ENCODE measurements at regions not wholly inside any gene's neighbourhood (a gene's known extent, or its start where the extent isn't known, plus 50 kb on each side); places are given as distances from the start of the nearest gene placed in this dataset.

DNA sequence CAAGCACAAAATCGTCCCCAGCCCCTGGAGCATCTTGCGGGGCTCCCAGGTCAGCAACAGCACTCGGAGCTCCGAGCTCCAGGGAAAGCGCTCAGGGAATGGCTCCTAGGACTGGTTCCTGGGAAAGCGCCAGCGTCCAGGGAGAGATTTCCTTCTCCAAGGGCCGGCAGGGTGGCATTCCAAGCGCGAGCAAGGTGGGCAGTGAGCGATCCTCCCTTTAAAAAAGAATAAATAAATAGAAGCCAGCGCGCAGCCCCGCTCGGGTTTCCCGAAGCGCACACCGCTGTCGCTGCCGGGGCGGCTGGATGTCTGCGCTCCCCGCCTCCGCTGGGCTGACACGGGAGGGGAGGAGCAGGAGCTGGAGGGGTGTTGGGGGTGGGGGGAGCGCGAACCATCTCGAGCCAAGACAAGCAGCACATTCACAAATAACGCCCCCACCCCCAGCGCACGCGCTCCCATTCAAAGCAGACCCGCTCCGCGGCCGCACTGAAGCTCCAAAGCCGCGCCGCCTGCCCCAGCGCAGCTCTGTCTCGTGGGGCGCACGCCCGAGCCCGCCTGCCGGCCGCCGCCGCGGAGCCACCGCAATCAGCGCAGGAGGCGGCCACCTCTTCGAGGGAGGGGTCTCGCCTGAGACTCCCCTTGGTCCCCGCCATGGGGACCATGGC lies 327.4 kb downstream of the SH3GL2 start:
- TF ChIP-seq, protein P1, sequence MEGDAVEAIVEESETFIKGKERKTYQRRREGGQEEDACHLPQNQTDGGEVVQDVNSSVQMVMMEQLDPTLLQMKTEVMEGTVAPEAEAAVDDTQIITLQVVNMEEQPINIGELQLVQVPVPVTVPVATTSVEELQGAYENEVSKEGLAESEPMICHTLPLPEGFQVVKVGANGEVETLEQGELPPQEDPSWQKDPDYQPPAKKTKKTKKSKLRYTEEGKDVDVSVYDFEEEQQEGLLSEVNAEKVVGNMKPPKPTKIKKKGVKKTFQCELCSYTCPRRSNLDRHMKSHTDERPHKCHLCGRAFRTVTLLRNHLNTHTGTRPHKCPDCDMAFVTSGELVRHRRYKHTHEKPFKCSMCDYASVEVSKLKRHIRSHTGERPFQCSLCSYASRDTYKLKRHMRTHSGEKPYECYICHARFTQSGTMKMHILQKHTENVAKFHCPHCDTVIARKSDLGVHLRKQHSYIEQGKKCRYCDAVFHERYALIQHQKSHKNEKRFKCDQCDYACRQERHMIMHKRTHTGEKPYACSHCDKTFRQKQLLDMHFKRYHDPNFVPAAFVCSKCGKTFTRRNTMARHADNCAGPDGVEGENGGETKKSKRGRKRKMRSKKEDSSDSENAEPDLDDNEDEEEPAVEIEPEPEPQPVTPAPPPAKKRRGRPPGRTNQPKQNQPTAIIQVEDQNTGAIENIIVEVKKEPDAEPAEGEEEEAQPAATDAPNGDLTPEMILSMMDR (IDR thresholded peaks at IDR 0.05): no peak
- TF ChIP-seq POLR2A (IDR thresholded peaks at IDR 0.05): no peak

All from tibial nerve (tissue), 3 donors.